H9 (cell line): ENCODE measurements at regions not wholly inside any gene's neighbourhood (a gene's known extent, or its start where the extent isn't known, plus 50 kb on each side); places are given as distances from the start of the nearest gene placed in this dataset.

Experiments
- DNase-seq: peaks from one replicate; pipeline ENCODE4 v3.0.0-alpha.2; 2017
- H2AFZ ChIP-seq: one replicate; pipeline ENCODE4 v1.6.1; 2013; ENCODE audit warnings: mild to moderate bottlenecking, low read length, control low read depth, moderate library complexity
- H2AK5ac ChIP-seq: 2 replicates; pipeline ENCODE4 v1.6.1; 2013; ENCODE audit warnings: low read length, control low read depth, mixed read lengths; ENCODE audit not compliant: insufficient read length
- H2BK120ac ChIP-seq: one replicate; pipeline ENCODE4 v1.6.1; 2013; ENCODE audit warnings: low read depth, mild to moderate bottlenecking, low read length, control low read depth, inconsistent platforms; ENCODE audit not compliant: poor library complexity, severe bottlenecking
- H2BK12ac ChIP-seq: 2 replicates; pipeline ENCODE4 v1.6.1; 2013; ENCODE audit warnings: low read length, control low read depth, mixed read lengths, low read depth; ENCODE audit not compliant: insufficient read length
- H2BK15ac ChIP-seq: 2 replicates; pipeline ENCODE4 v1.6.1; 2013; ENCODE audit warnings: low read depth, low read length, control low read depth
- H2BK20ac ChIP-seq: one replicate; pipeline ENCODE4 v1.6.1; 2013; ENCODE audit warnings: low read depth, mild to moderate bottlenecking, low read length, control low read depth, inconsistent platforms; ENCODE audit not compliant: poor library complexity, severe bottlenecking
- H2BK5ac ChIP-seq: 2 replicates; pipeline ENCODE4 v1.6.1; 2013; ENCODE audit warnings: low read length, control low read depth, mixed read lengths; ENCODE audit not compliant: insufficient read length
- H3K14ac ChIP-seq: 2 replicates; pipeline ENCODE4 v1.6.1; 2013; ENCODE audit warnings: low read length, control low read depth; ENCODE audit not compliant: insufficient read depth
- H3K18ac ChIP-seq: 2 replicates; pipeline ENCODE4 v1.6.1; 2013; ENCODE audit warnings: low read depth, mild to moderate bottlenecking, mixed read lengths, low read length, control low read depth; ENCODE audit not compliant: insufficient read length
- H3K23ac ChIP-seq: 2 replicates; pipeline ENCODE4 v1.6.1; 2013; ENCODE audit warnings: low read length, control low read depth, mixed read lengths, low read depth; ENCODE audit not compliant: insufficient read length
- H3K23me2 ChIP-seq: 2 replicates; pipeline ENCODE4 v1.6.1; 2013; ENCODE audit warnings: low read depth, mild to moderate bottlenecking, mixed read lengths, low read length, control low read depth; ENCODE audit not compliant: insufficient read length, poor library complexity, severe bottlenecking
- H3K27ac ChIP-seq: 2 replicates; pipeline ENCODE4 v1.5.1; 2013; ENCODE audit warnings: low read length, control low read depth, mixed read lengths, low read depth; ENCODE audit not compliant: insufficient read length
- H3K27me3 ChIP-seq: 2 replicates; pipeline ENCODE4 v1.6.1; 2013; ENCODE audit warnings: low read length, control low read depth, inconsistent platforms; ENCODE audit not compliant: insufficient read depth
- H3K4ac ChIP-seq: 2 replicates; pipeline ENCODE4 v1.6.1; 2013; ENCODE audit warnings: low read depth, mild to moderate bottlenecking, control low read depth, inconsistent platforms, low read length, moderate library complexity
- H3K4me1 ChIP-seq: 2 replicates; pipeline ENCODE4 v1.6.1; 2013; ENCODE audit warnings: low read length, control low read depth, inconsistent platforms; ENCODE audit not compliant: insufficient read depth
- H3K4me2 ChIP-seq: 2 replicates; pipeline ENCODE4 v1.6.1; 2013; ENCODE audit warnings: low read length, control low read depth, mixed read lengths; ENCODE audit not compliant: insufficient read length, insufficient read depth
- H3K56ac ChIP-seq: 2 replicates; pipeline ENCODE4 v1.6.1; 2013; ENCODE audit warnings: low read depth, mild to moderate bottlenecking, mixed read lengths, low read length, control low read depth; ENCODE audit not compliant: insufficient read length
- H3K79me1 ChIP-seq: 2 replicates; pipeline ENCODE4 v1.6.1; 2013; ENCODE audit warnings: low read depth, mild to moderate bottlenecking, moderate library complexity, low read length, control low read depth, inconsistent platforms; ENCODE audit not compliant: insufficient read depth, poor library complexity, severe bottlenecking
- H3K79me2 ChIP-seq: 2 replicates; pipeline ENCODE4 v1.6.1; 2013; ENCODE audit warnings: low read length, control low read depth, inconsistent platforms; ENCODE audit not compliant: insufficient read depth
- H3K9ac ChIP-seq: 2 replicates; pipeline ENCODE4 v1.6.1; 2013; ENCODE audit warnings: low read length, control low read depth, mixed read lengths; ENCODE audit not compliant: insufficient read length; ENCODE audit errors: extremely low read depth
- H3K9me3 ChIP-seq: one replicate; pipeline ENCODE4 v1.6.1; 2013; ENCODE audit warnings: low read depth, low read length, inconsistent platforms; ENCODE audit not compliant: control insufficient read depth
- H3T11ph ChIP-seq: one replicate; pipeline ENCODE4 v1.6.1; 2013; ENCODE audit warnings: mild to moderate bottlenecking, low read length, control low read depth, inconsistent platforms
- H4K20me1 ChIP-seq: one replicate; pipeline ENCODE4 v1.6.1; 2013; ENCODE audit not compliant: control insufficient read depth, insufficient read length, insufficient read depth
- H4K5ac ChIP-seq: 2 replicates; pipeline ENCODE4 v1.6.1; 2013; ENCODE audit warnings: low read depth, mild to moderate bottlenecking, mixed read lengths, low read length, control low read depth; ENCODE audit not compliant: insufficient read length
- H4K8ac ChIP-seq: replicated peaks from 2 replicates; pipeline ENCODE4 v1.6.1; 2013; ENCODE audit warnings: low read length, control low read depth, mixed read lengths, low read depth; ENCODE audit not compliant: insufficient read length
- H4K91ac ChIP-seq: 2 replicates; pipeline ENCODE4 v1.6.1; 2013; ENCODE audit warnings: low read depth, mild to moderate bottlenecking, moderate library complexity, mixed read lengths, low read length, control low read depth; ENCODE audit not compliant: insufficient read length
- H3K27ac Mint-ChIP-seq, 3 experiments: 2 replicates in 2 of 3; 3 replicates in 1 of 3; pipeline ENCODE4 v1.8.0; 2020 to 2021; ENCODE audit warnings: mixed read lengths in 3 of 3, mild to moderate bottlenecking in 1 of 3, moderate library complexity in 1 of 3
- H3K27me3 Mint-ChIP-seq: 2 replicates; pipeline ENCODE4 v1.8.0; 2021; ENCODE audit warnings: low read depth, mild to moderate bottlenecking, moderate library complexity, mixed read lengths
- H3K36me3 Mint-ChIP-seq, 3 experiments: 2 replicates in 2 of 3; 3 replicates in 1 of 3; pipeline ENCODE4 v1.8.0; 2020 to 2021; ENCODE audit warnings: low read depth in 3 of 3, mixed read lengths in 3 of 3; ENCODE audit not compliant: insufficient read depth in 1 of 3
- H3K4me1 Mint-ChIP-seq, 2 experiments: 2 replicates each; pipeline ENCODE4 v1.8.0; 2020; ENCODE audit warnings: mixed read lengths in 2 of 2
- H3K4me3 Mint-ChIP-seq, 2 experiments: 2 replicates in 1 of 2; 3 replicates in 1 of 2; pipeline ENCODE4 v1.8.0; 2020 to 2021; ENCODE audit warnings: mild to moderate bottlenecking in 2 of 2, mixed read lengths in 2 of 2, moderate library complexity in 1 of 2
- H3K9me3 Mint-ChIP-seq, 2 experiments: 2 replicates in 1 of 2; 3 replicates in 1 of 2; pipeline ENCODE4 v1.8.0; 2020; ENCODE audit warnings: mild to moderate bottlenecking in 2 of 2, mixed read lengths in 2 of 2, moderate library complexity in 1 of 2
- CTCF ChIP-seq: fragments of 200-600 bp; sonication (generic); conservative IDR thresholded peaks from 3 replicates; pipeline ENCODE4 v1.8.0; 2021; ENCODE audit warnings: antibody characterized with exemption, mild to moderate bottlenecking
- WGBS: extraction: QIAGEN DNeasy Blood & Tissue Kit; methylation state at CpG from one replicate; pipeline ENCODE4 v1.1.7; 2013; ENCODE audit warnings: missing lambda C conversion rate, low lambda C conversion rate, mixed read lengths; ENCODE audit not compliant: insufficient read length; ENCODE audit errors: extremely low coverage; 5-methylcytosine and 5-hydroxymethylcytosine counted together

- no peak overlapping the region for H2BK12ac ChIP-seq
- TF ChIP-seq CTCF = no peak
- H3K23ac ChIP-seq = no peak overlapping the region
- H3K18ac ChIP-seq = no peak overlapping the region
- H3K14ac ChIP-seq = no peak overlapping the region
- DNase-seq = no peak
- H2AFZ ChIP-seq = no peak overlapping the region
- no peak overlapping the region for H3K4me3 Mint-ChIP-seq
- no peak overlapping the region for H3K4ac ChIP-seq
- H3K4me1 ChIP-seq = no peaks in the 10 kb centered on the region
- no peak overlapping the region for H3K27ac Mint-ChIP-seq
- no peak overlapping the region for H2BK5ac ChIP-seq
- H2BK120ac ChIP-seq = no peak overlapping the region
- no peaks in the 10 kb centered on the region for H3K79me2 ChIP-seq
- H2BK15ac ChIP-seq = no peak overlapping the region
- H3K56ac ChIP-seq = no peak overlapping the region
- no peak overlapping the region for H2AK5ac ChIP-seq
- no peaks in the 10 kb centered on the region for H3K9me3 Mint-ChIP-seq
- no peak overlapping the region for H3K9ac ChIP-seq
- no CpG with 5 or more reads among the region's 5 CpGs for WGBS
- H3K9me3 ChIP-seq = no peaks in the 10 kb centered on the region
- no peak overlapping the region for H2BK20ac ChIP-seq
- no peaks in the 10 kb centered on the region for H3K27me3 ChIP-seq
- no peak overlapping the region for H3T11ph ChIP-seq
- no peaks in the 10 kb centered on the region for H3K79me1 ChIP-seq
- no peaks in the 10 kb centered on the region for H4K20me1 ChIP-seq
- no peak overlapping the region for H3K4me2 ChIP-seq
- H3K27ac ChIP-seq = no peak overlapping the region
- H3K23me2 ChIP-seq = no peaks in the 10 kb centered on the region
- H3K36me3 Mint-ChIP-seq = no peaks in the 10 kb centered on the region
- H4K5ac ChIP-seq = no peak overlapping the region
- no peaks in the 10 kb centered on the region for H3K27me3 Mint-ChIP-seq
- no peak overlapping the region for H4K8ac ChIP-seq
- H4K91ac ChIP-seq = no peak overlapping the region
- H3K4me1 Mint-ChIP-seq = peaks cover 2% of the 10 kb centered on the region in 2 experiments
Measured at GRCh38 chr2:65799141-65799854, 366.9 kb upstream of the SPRED2 start.
